ENCODE measurements at regions not wholly inside any gene's neighbourhood (a gene's known extent, or its start where the extent isn't known, plus 50 kb on each side); places are given as distances from the start of the nearest gene placed in this dataset.

DNA sequence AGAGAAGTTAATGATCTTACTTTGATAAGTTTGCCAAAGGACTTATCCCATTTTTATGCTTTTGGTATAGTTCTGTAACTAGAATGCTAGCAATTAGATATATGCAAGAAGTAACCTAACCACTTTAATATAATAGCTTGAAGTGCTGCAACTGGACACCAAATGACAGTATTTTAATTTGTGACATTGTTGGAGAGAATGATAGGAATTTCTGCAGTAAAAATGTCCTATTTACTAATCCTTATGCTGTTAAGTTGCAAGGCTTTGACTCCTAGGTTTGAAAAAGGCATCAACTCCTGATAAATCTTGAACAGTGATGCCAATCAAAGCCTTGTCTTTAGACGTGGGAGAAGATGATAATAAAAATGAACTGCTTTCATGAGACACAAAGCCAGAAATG, 726.0 kb upstream of the GJE1 start:
- H3K27me3 ChIP-seq (replicated peaks; ENCODE audit: insufficient read depth) = no peaks in the 10 kb centered on the region
- DNase-seq = no peak
- in situ Hi-C loops (cut with MboI) = no loop called here
- H3K4me3 ChIP-seq = no peak overlapping the region
- H3K4me1 ChIP-seq (ENCODE audit: insufficient read depth) = peaks cover 11% of the 10 kb centered on the region; the same call in 1 of the 2 replicates
- no peaks in the 10 kb centered on the region for H4K20me1 ChIP-seq (ENCODE audit: insufficient read depth)
- no peak overlapping the region for H3K4me2 ChIP-seq (ENCODE audit: unreplicated experiment)
- H3K9ac ChIP-seq = no peak overlapping the region
- no peaks in the 10 kb centered on the region for H3K79me2 ChIP-seq (ENCODE audit: insufficient read depth)
- H3K9me2 ChIP-seq (ENCODE audit: insufficient read depth) = no peaks in the 10 kb centered on the region
- 20 to 25% methylated on average over 1 of the region's 1 CpG for WGBS, 2 experiments (ENCODE audit: low coverage in 1 of 2, low lambda C conversion rate in 2 of 2, missing lambda C conversion rate in 2 of 2)
- H3K9me3 ChIP-seq (ENCODE audit: low read depth) = no peaks in the 10 kb centered on the region
- 0 out of 2 replicates have a peak overlapping the region, but pooled peaks have one; percentile 28 for H2AFZ ChIP-seq
- H3F3A ChIP-seq (ENCODE audit: insufficient read depth) = no peaks in the 10 kb centered on the region
- TF ChIP-seq EZH2phosphoT487 (IDR thresholded peaks at IDR 0.05; ENCODE audit: insufficient read depth, low read depth) (no peak), EZH2 (IDR thresholded peaks at IDR 0.05; ENCODE audit: insufficient read depth, poor library complexity, severe bottlenecking) (no peak)
- no peak overlapping the region for H3K27ac ChIP-seq
- no peaks in the 10 kb centered on the region for H3K36me3 ChIP-seq (ENCODE audit: low read depth)

GRCh38 chr6:141403827-141404226, 728.9 kb upstream of the GJE1 start:
- Histone ChIP-seq H2AFZ (peak overlapping the region; percentile 81; the same call in 1 of the 2 replicates), H3K9me3 (ENCODE audit: low read depth) (no peaks in the 10 kb centered on the region), H3K9ac (no peak overlapping the region), H3K4me1 (ENCODE audit: insufficient read depth) (peaks cover 20% of the 10 kb centered on the region; the same call in 1 of the 2 replicates), H3K27me3 (replicated peaks; ENCODE audit: insufficient read depth) (no peaks in the 10 kb centered on the region), H4K20me1 (ENCODE audit: insufficient read depth) (no peaks in the 10 kb centered on the region), H3F3A (ENCODE audit: insufficient read depth) (peaks cover 3% of the 10 kb centered on the region; the same call in 1 of the 2 replicates), H3K36me3 (ENCODE audit: low read depth) (no peaks in the 10 kb centered on the region), H3K79me2 (ENCODE audit: insufficient read depth) (no peaks in the 10 kb centered on the region), H3K27ac (no peak overlapping the region), H3K4me2 (ENCODE audit: unreplicated experiment) (no peak overlapping the region), H3K9me2 (ENCODE audit: insufficient read depth) (no peaks in the 10 kb centered on the region), H3K4me3 (no peak overlapping the region)
- DNase-seq = peak; percentile 44
- in situ Hi-C loops (cut with MboI) = no loop called here
- 10 to 16% methylated on average over 2 of the region's 2 CpGs for WGBS, 2 experiments (ENCODE audit: low coverage in 1 of 2, low lambda C conversion rate in 2 of 2, missing lambda C conversion rate in 2 of 2)
- TF ChIP-seq EZH2phosphoT487 (IDR thresholded peaks at IDR 0.05; ENCODE audit: insufficient read depth, low read depth) (no peak), EZH2 (IDR thresholded peaks at IDR 0.05; ENCODE audit: insufficient read depth, poor library complexity, severe bottlenecking) (no peak)

- Histone ChIP-seq H3K27me3 (replicated peaks; ENCODE audit: insufficient read depth) (no peaks in the 10 kb centered on the region), H3K79me2 (ENCODE audit: insufficient read depth) (no peaks in the 10 kb centered on the region), H3K9me2 (ENCODE audit: insufficient read depth) (no peaks in the 10 kb centered on the region), H3K36me3 (ENCODE audit: low read depth) (no peaks in the 10 kb centered on the region), H3K9me3 (ENCODE audit: low read depth) (no peaks in the 10 kb centered on the region), H3F3A (ENCODE audit: insufficient read depth) (peaks cover 8% of the 10 kb centered on the region; the same call in 1 of the 2 replicates), H3K27ac (no peak overlapping the region), H3K4me1 (ENCODE audit: insufficient read depth) (peaks cover 26% of the 10 kb centered on the region; the same call in 1 of the 2 replicates), H4K20me1 (ENCODE audit: insufficient read depth) (no peaks in the 10 kb centered on the region), H2AFZ (peak overlapping the region; percentile 81; the same call in 1 of the 2 replicates), H3K4me2 (ENCODE audit: unreplicated experiment) (no peak overlapping the region), H3K9ac (no peak overlapping the region), H3K4me3 (no peak overlapping the region)
- in situ Hi-C loops (cut with MboI) = no loop called here
- DNase-seq = no peak
- 51 to 53% methylated on average over 3 of the region's 3 CpGs for WGBS, 2 experiments (ENCODE audit: low coverage in 1 of 2, low lambda C conversion rate in 2 of 2, missing lambda C conversion rate in 2 of 2)
- TF ChIP-seq EZH2 (IDR thresholded peaks at IDR 0.05; ENCODE audit: insufficient read depth, poor library complexity, severe bottlenecking) = no peak
- TF ChIP-seq EZH2phosphoT487 (IDR thresholded peaks at IDR 0.05; ENCODE audit: insufficient read depth, low read depth) = no peak
Measured at GRCh38 chr6:141403103-141403502, 729.6 kb upstream of the GJE1 start.

- H3K9me2 ChIP-seq (ENCODE audit: insufficient read depth) = no peaks in the 10 kb centered on the region
Measured at GRCh38 chr6:141402489-141402888, 730.2 kb upstream of the GJE1 start.

More at GRCh38 chr6:141402489-141402888, 730.2 kb upstream of the GJE1 start:
- WGBS, 2 experiments (ENCODE audit: low coverage in 1 of 2, low lambda C conversion rate in 2 of 2, missing lambda C conversion rate in 2 of 2) = 40% methylated on average over 2 of the region's 2 CpGs
- no peak for TF ChIP-seq EZH2phosphoT487 (IDR thresholded peaks at IDR 0.05; ENCODE audit: insufficient read depth, low read depth)
- TF ChIP-seq EZH2 (IDR thresholded peaks at IDR 0.05; ENCODE audit: insufficient read depth, poor library complexity, severe bottlenecking) = no peak
- no peaks in the 10 kb centered on the region for H4K20me1 ChIP-seq (ENCODE audit: insufficient read depth)
- H3K9ac ChIP-seq = no peak overlapping the region
- DNase-seq = no peak
- peaks cover 26% of the 10 kb centered on the region; the same call in 1 of the 2 replicates for H3K4me1 ChIP-seq (ENCODE audit: insufficient read depth)
- H3K27me3 ChIP-seq (replicated peaks; ENCODE audit: insufficient read depth) = no peaks in the 10 kb centered on the region
- H3K9me3 ChIP-seq (ENCODE audit: low read depth) = no peaks in the 10 kb centered on the region
- peak overlapping the region; percentile 81 for H2AFZ ChIP-seq
- peaks cover 8% of the 10 kb centered on the region; the same call in 1 of the 2 replicates for H3F3A ChIP-seq (ENCODE audit: insufficient read depth)
- H3K79me2 ChIP-seq (ENCODE audit: insufficient read depth) = no peaks in the 10 kb centered on the region
- no peaks in the 10 kb centered on the region for H3K36me3 ChIP-seq (ENCODE audit: low read depth)
- no peak overlapping the region for H3K4me2 ChIP-seq (ENCODE audit: unreplicated experiment)
- H3K4me3 ChIP-seq = no peak overlapping the region
- H3K27ac ChIP-seq = no peak overlapping the region
- in situ Hi-C loops (cut with MboI) = no loop called here

Data from GM23248 (cell line).